GM21723 (cell line): ENCODE measurements at regions not wholly inside any gene's neighbourhood (a gene's known extent, or its start where the extent isn't known, plus 50 kb on each side); places are given as distances from the start of the nearest gene placed in this dataset.
A peak's percentile ranks its signal among the peaks of the same experiment; 100 is the strongest.

ENCODE experiments used
- ATAC-seq: cut with Tn5 transposase; IDR thresholded peaks from one replicate; pipeline ENCODE4 v1.9.1; 2021; ENCODE audit warnings: mild to moderate bottlenecking, moderate library complexity; ENCODE audit not compliant: unreplicated experiment

DNA sequence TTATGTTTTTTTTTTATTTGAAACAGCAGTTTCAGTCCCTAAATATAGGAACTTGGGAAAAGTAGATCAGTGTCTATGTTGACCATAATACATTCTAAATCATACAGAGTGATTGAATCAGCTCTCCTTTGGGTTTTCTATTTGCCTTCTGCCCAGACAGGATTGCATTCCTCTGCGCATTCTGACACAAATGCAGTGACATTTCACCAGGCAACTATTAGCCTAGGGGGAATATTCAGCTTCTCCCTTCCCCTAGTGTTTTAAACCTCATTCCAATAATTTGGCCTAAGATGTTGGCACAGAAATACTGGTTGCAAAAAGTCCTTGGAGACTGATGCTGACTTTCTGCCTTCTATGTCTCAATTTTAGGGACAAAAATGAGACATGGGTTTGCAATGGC, 172.8 kb downstream of the PTGER3 start:
- ATAC-seq: no peak

DNA sequence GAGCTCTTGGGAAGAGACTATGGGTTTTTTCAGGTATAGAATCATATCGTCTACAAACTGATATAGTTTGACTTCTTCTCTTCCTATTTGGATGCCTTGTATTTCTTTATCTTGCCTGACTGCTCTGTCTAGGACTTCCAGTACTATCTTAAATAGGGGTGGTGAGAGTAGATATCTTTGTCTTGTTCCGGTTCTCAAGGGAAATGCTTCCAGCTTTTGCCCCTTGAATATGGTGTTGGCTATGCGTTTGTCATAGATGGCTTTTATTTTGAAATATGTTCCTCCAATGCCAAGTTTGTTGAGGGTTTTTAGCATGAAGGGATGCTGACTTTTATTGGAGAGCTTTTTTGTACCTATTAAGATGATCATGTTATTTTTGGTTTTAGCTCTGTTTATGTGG, 170.3 kb downstream of the PTGER3 start:
- ATAC-seq: no peak

DNA sequence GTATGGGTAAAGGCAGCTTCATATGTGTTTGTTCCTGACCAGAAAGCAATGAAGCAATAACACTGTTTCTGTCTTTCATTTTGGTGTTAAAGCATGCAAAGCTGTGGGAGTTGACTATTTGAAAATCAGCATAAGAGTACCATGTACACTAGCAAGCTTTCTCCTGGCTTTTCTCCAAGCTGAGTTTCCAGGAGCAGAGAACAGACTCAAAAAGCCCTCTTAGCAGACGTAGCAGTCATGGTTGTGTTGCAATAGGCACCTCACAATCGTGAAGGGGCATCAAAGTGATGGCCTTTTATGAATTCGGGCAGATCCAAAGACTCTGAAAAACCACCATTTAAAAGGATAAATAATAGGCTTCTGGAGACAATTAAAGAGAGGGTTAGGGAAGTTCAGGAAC, 159.7 kb downstream of the PTGER3 start:
- ATAC-seq: no peak

DNA sequence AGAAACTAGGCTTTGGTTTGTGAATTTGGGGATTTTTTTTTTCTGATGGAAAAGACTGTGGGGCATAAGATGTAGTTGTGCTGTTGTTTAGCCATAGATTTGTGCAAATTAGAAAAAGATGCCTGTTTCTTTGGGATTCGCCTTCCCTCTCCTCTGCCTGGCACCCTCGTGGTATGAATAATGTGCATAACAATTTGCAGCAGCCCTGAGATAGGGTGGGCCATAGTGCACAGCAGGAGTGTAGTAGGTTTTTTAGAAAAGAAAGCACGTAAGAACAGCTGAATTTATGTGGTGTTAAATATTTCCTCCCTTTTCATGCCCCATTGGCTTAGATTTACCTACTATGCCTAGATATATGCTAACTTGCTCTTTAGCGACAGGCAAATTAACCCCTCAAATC, 158.9 kb downstream of the PTGER3 start:
- no peak for ATAC-seq

DNA sequence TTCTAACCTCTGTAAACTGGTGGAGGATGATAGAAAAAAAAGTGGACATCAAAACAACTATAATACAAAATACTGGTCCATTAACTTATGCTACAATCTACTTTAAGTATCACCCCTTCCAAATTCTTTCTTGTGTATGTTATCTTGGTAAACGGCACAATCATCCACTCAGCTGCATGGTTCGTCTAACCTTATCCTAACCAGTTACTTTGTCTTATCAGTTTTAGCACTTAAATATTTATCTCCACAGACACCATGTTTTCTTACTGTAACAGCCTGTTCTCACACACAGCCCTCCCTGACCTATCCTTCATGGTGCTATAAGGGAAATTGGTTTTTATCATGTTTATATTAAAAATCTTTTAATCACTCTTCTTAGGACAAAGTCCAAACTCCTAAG, 157.2 kb downstream of the PTGER3 start:
- ATAC-seq: no peak

DNA sequence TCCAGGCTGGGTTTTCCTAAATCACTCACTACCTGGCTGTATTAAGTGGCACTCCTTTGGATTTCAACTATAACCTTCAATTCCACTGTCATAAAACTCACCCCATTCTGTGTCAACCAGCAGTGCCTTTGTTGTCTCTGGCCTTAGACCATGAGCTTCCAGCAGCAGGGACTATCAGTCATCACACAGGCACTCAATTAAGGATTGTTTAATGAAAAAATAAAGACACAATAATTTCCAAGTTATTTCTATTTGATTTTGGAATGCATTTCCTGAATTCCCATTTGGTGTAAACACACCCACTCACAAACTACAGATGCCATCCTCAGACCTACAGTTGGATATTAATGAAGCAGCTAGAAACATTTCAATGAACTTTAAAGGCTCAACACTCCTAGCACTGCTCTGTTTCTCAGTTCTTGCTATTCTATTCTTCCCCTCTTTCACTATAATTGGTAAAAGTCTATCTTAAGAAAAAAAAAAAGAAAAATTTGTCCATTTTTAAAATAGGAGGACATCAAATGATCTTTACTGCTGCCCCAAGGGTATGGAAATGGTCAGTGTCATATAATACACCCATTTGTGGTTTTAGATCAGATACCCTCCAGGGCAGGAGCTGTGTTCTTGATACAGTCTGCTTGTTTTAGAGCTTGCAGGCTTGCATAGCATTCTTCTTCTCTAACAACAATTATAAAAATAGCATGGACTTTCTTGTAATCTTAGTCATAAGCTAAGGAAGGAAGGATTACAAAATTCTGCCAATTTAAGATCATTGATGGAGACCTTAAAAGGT, 156.4 kb downstream of the PTGER3 start:
- no peak for ATAC-seq

DNA sequence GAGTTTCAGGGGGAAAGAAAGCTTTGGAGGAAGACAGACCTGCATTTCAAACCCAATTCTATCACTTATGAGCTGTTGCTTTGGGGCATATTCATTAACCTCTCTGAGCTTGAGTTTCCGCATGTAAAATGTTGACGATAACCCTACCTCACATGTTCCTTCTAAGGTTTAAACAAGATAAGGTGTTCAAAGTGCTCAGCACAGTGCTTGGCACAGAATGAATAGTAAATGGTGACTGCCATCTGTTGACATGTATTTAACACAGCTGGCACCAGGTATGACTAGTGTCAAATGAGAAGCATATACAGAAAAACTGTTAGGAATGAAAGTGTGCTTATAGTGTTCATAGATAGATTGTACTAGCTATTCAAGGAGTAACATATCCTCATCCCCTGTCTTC, 155.5 kb downstream of the PTGER3 start:
- ATAC-seq: no peak

DNA sequence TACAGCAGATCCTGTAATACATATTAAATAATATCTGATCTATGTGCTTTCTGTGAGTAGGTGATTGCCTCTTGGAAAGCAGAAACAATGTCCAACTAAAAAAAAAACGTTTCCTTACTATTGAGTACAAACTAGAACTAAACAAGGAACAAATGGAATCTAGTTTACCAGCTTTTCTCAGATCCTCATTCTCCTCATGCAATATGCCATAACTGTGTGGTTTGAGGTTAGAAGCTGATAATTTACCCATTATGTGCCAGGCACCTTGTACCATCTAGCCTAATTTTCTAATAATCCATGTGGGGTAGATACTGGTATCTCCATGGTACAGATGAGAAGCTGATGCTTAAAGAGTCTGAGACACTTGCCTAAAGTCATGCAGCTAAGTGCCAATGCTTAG, 154.7 kb downstream of the PTGER3 start:
- ATAC-seq: no peak

DNA sequence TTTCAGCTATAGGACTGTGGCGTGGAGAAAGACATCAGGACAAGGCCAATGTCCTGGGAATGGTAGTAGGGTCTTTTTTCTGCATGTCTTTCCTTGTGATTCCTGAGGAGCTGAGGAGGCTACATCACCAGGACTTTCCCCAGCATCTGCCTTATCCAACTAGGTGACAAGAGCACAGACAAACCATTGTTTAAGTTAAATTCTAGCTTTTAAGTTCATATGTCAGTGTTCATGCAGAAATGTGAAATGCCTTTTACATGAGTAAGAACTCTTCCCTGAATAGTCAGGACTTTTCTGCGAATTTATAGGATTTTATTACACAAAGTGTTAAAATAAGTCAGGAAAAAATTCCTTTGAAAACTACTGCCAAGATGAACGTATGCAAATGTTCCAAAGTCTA, 154.2 kb downstream of the PTGER3 start:
- ATAC-seq: no peak

DNA sequence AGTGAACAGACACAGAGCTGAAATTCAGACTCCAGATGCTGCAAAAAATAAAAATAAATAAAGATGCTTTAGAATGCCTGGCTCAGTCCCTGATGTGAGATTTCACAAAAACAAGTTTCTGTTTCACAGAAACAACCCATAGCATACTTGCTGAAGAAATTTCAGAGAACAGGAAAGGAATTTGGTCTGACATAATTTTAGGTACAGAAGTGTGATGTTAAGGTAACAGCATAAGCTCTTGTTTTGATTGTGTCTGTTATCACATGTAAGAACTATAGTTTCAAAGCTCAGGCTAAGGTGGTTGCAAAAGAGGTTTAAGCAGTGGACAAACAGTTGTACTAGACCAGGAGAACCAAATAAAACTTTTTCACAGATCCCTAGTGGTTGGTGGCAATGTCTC, 152.1 kb downstream of the PTGER3 start:
- ATAC-seq: no peak

DNA sequence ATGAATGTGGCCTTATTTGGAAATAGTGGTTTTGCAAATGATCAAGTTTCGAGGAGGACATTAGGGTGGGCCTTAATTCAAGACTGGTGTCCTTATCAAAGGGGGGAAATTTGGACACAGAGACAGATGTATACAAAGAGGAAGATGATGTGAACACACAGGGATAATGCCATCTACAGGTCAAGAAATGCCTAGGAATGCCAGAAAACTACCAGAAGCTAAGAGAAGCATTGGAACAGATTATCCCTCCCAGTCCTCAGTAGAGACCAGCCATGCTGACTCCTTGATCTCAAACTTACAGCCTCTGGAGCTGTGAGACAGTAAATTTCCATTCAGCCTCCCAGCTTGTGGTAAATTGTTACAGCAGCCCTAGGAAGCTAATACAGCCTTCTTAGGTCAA, 151.4 kb downstream of the PTGER3 start:
- no peak for ATAC-seq

DNA sequence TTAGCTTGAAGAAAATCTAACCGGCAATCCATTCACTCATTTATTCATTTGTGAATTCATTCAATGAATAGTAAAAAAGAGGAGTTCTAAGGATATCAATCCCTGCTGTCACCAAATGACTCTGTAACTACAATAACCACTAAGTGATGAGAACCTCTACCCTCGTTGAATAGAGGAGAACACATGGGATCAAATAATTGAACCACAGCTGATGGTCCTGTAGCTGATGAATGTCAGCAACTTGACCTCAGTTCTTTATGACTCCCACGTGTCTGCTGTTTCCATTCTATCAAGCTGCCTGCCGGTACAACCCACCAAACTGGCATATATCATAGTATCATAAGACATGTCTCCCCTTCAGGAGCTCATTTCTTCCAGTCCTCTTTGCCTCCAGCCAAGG, 150.3 kb downstream of the PTGER3 start:
- no peak for ATAC-seq

DNA sequence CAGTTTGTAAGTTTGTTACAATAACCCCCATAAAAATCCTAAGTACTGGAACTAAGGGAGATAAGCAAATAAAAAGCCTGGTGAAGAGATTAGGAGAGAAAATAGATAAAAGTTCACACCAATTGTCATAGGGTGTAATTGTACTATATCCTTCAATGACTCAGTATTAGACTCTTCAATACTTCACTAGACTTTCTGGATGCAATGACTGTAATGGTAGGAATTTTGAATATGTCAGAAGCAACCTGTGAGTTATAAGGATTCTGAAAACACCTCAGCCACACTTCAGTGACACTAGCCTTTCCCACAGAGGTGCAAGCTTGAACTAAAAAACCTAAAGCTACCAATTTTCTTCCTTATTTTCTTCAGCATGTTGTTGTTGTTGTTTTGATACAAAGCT, 147.9 kb downstream of the PTGER3 start:
- ATAC-seq: no peak

DNA sequence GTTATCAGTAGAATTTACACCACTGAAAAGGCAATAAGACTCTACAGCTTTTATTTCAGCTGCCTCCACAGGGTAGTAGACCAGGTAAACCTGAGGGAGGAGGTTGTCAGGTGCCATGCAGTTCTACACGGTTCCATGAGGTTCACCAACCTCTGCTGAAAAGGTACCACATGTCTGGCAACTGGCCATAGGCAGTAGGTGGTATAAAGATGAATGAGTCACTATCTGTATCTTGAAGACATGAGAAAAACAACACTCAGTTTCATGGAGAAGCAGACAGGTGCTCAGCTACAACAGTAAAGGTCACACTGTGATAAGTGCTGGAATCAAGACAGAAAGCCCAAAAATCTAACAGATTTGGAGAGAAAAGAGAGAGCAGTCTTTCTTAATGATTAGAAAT, 145.4 kb downstream of the PTGER3 start:
- ATAC-seq: no peak

DNA sequence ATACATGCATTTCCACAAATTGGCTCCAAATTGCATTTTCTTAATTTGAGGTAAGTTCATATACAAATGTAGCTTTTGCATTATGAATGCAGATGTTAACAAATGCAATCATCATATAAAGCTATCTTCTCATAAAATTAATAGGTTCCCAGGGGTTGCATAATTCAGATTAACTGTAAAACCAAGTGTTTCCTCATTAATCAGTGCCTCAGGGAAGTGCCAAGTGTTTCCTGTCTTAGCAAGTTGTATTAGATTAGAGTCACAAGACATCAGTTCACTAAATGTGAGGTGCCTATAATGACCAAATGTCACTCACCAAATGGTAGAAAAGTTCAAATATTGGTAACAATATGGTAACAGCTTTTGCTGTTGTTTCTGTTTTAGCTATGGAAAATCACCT, 140.8 kb downstream of the PTGER3 start:
- ATAC-seq: no peak

DNA sequence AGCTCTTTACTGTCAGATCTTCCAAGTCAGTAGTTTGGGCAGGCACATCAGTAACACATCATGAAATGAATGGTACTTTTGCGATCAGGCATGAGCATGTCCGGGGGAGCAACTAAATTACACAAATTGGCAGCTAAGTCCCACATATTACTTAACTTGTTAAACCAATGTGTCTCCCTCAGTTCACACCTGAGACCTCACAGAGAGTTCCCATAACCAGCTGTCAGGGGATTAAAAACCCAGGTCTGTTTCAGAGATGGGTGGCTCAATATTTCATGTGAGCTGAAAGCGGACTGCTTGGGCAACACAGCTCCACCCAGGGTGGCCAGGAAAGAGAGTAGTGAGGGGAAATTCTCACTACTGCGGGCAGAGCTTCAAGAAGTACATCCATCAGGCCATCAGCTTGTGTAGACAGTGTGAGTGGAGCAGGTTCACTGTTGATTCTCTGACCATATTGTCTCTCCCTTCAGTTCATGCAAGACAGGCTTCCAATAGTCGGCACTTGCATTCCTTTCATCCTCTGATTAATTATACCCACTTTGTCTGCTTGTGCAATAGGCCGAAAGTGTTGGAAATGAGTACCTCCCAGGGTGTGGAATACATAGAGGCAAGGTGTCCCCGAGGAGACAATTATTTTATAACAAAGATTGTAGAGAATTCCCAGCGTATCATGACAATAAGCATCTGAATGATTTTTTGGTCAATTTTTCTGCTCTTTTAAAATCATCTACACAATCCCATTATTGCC, 139.9 kb downstream of the PTGER3 start:
- ATAC-seq: no peak

DNA sequence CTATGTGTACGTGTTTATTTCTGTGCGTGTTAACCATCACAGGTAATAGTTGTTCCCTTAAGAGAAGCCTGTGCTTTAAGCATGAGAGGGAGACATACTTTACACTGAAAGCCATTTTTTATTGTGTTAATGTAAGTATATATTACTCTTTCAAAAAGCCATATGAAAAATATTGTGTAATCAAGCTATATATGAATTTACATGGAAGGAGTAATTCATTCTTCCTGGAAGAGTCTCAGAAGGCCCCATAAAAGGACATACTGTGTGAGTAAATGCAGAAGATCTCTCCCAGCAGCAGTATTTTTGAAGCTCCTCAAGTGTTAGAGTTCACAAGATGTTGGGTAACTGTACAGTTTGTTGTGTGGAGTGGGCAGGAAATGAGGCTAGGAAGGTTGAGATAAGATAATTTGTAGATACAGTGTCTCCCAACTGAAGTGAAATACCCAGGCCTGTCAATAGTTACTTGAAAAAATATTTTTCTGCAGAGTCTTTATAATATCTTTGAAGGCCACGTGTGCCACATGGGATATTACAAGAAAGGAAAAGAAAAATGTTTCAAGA, 138.3 kb downstream of the PTGER3 start:
- no peak for ATAC-seq

DNA sequence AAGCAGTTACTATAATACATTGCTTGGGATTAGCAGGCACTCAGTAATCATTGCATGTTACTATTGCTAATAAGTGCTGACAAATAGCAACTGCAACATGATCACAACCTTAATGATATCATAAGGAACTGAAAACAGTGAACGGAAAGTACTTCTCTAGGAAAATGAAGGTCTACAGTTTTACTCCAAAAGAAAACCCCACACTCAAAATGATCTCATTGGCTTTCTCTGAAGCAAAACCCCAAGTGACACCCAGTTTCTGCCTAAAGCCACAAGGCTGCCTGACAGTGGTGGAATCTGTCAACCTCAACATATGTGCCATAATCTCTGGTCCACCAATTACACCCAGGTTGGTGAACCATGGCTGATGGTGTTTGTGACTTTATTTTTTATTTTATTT, 137.6 kb downstream of the PTGER3 start:
- peak; percentile 75 for ATAC-seq

DNA sequence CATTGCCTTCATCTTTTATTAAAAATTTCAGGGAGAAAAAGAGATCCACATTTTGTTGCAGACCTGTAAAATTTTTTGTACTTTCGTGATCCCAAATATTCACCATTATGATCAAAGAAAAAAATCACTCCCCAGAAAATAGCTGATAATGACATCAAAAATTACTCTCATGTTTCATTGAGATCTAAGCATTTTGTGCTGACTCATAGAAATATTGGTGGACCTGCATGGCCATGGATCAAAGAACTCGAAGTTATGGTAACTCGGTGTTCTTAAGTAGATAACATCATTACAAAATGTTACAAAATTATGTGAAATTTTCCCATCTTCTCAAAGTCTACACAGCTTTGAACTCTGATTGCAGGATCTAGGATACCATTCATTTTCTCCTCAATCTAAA, 135.8 kb downstream of the PTGER3 start:
- no peak for ATAC-seq

DNA sequence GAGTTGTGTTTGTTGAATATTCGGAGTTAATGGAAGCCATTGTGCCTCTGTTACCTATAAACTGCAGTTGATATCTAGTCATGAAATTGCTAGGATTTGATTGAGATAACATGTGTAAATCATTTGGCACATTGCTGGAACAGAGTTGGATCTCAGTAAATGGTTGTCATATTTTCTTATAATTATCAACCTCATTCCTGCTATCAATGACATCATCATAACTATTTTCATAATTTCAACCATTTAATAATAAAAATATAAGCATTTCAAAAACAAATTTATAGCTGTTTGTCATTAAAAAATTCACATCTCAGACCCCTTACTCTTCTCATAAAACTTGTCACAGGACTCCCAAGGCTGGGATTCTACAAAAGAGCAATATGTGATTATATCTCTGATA, 133.4 kb downstream of the PTGER3 start:
- no peak for ATAC-seq

DNA sequence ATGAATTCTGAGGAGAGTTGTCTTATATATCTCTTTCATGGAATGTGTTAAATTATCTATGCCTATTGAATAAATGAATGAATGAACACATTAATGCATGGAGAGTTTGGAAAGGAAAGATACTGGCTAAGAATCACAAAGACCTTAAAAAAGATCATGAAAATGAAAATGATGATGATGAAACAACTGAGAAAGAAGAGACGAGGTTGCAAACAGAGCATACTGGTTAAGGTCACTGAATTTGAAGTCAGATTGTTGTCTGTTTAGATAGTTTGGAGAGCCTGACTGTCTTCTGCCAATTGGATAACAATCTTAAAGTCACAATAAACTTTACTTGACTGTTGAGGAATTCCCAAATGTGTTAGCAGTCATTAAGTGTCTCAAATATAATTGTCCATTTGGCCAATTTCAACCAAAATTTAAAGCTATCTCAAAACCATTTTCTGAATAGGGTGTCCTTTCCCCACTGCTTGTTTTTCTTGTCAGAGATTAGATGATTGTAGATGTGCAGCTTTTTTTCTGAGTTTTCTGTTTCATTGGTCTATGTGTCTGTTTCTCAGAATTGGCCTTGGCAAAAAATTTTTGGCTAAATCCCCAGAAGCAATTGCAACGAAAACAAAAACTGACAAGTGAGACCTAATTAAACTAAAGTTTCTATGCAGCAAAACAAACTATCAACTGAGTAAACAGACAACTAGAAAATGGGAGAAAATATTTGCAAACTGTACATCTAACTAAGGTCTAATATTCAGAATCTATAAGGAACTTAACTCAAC, 132.2 kb downstream of the PTGER3 start:
- ATAC-seq: no peak

DNA sequence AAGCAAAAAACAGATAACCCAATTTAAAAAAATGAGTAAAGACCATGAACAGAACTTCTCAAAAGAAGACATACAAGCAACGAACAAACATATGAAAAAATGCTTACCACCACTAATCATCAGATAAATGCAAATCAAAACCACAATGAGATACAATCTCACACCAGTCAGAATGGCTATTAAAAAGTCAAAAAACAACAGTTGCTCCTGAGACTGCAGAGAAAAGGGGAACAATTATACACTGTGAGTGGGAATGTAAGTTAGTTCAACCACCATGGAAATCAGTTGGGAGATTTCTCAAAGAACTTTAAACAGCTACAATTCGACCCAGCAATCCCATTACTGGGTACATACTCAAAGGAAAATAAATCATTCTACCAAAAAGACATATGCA, 131.6 kb downstream of the PTGER3 start:
- ATAC-seq: no peak
